ENCODE measurements at regions not wholly inside any gene's neighbourhood (a gene's known extent, or its start where the extent isn't known, plus 50 kb on each side); places are given as distances from the start of the nearest gene placed in this dataset.

- no peak overlapping the region for H3T11ph ChIP-seq (ENCODE audit: low read length)
- H4K8ac ChIP-seq (replicated peaks; ENCODE audit: insufficient read length, low read depth, low read length) = no peak overlapping the region
- Mint-ChIP-seq H3K27ac (no peak overlapping the region), H3K9me3 (no peaks in the 10 kb centered on the region), H3K27me3 (ENCODE audit: low read depth) (no peaks in the 10 kb centered on the region), H3K4me3 (no peak overlapping the region), H3K4me1 (no peaks in the 10 kb centered on the region), H3K36me3 (ENCODE audit: insufficient read depth in 1 of 3, low read depth in 3 of 3) (no peaks in the 10 kb centered on the region; a peak in 1 of 7 replicates)
- no peak for TF ChIP-seq CTCF (conservative IDR thresholded peaks at IDR 0.05)
- no peaks in the 10 kb centered on the region for H3K27me3 ChIP-seq (ENCODE audit: insufficient read depth, low read length)
- H2BK120ac ChIP-seq (ENCODE audit: low read depth, low read length, poor library complexity, severe bottlenecking) = no peak overlapping the region
- no peak overlapping the region for H3K23ac ChIP-seq (ENCODE audit: insufficient read length, low read depth, low read length)
- no peak overlapping the region for H3K14ac ChIP-seq (ENCODE audit: insufficient read depth, low read length)
- no peak overlapping the region for H2BK20ac ChIP-seq (ENCODE audit: low read depth, low read length, poor library complexity, severe bottlenecking)
- H2AFZ ChIP-seq (ENCODE audit: low read length) = no peak overlapping the region
- H3K79me2 ChIP-seq (ENCODE audit: insufficient read depth, low read length) = no peaks in the 10 kb centered on the region
- no peak overlapping the region for H3K27ac ChIP-seq (ENCODE audit: insufficient read length, low read depth, low read length)
- no peaks in the 10 kb centered on the region for H3K9me3 ChIP-seq (ENCODE audit: control insufficient read depth, low read depth, low read length)
- H2BK15ac ChIP-seq (ENCODE audit: low read depth, low read length) = no peak overlapping the region
- no peak overlapping the region for H3K18ac ChIP-seq (ENCODE audit: insufficient read length, low read depth, low read length)
- H2AK5ac ChIP-seq (ENCODE audit: insufficient read length, low read length) = no peak overlapping the region
- H3K23me2 ChIP-seq (ENCODE audit: insufficient read length, low read depth, low read length, poor library complexity, severe bottlenecking) = no peaks in the 10 kb centered on the region
- H4K20me1 ChIP-seq (ENCODE audit: control insufficient read depth, insufficient read depth, insufficient read length) = no peaks in the 10 kb centered on the region
- H3K4me2 ChIP-seq (ENCODE audit: insufficient read depth, insufficient read length, low read length) = no peak overlapping the region
- no peak overlapping the region for H3K56ac ChIP-seq (ENCODE audit: insufficient read length, low read depth, low read length)
- no peak overlapping the region for H4K91ac ChIP-seq (ENCODE audit: insufficient read length, low read depth, low read length)
- no peaks in the 10 kb centered on the region for H3K4me1 ChIP-seq (ENCODE audit: insufficient read depth, low read length)
- no peak for DNase-seq
- no peaks in the 10 kb centered on the region for H3K79me1 ChIP-seq (ENCODE audit: insufficient read depth, low read depth, low read length, poor library complexity, severe bottlenecking)
- H4K5ac ChIP-seq (ENCODE audit: insufficient read length, low read depth, low read length) = no peak overlapping the region
- no peak overlapping the region for H2BK12ac ChIP-seq (ENCODE audit: insufficient read length, low read depth, low read length)
- H3K4ac ChIP-seq (ENCODE audit: low read depth, low read length) = no peak overlapping the region
- H2BK5ac ChIP-seq (ENCODE audit: insufficient read length, low read length) = no peak overlapping the region
- no peak overlapping the region for H3K9ac ChIP-seq (ENCODE audit: extremely low read depth, insufficient read length, low read length)
These were observed 674.9 kb downstream of the HDGFL1 start for GRCh38 chr6:23244300-23244699.
